Hematopoietic multipotent progenitor cell treated with erythropoietin and hydrocortisone succinate and interleukin-3 and kit ligand, for 17 days (in vitro differentiated cells): ENCODE measurements at regions not wholly inside any gene's neighbourhood (a gene's known extent, or its start where the extent isn't known, plus 50 kb on each side); places are given as distances from the start of the nearest gene placed in this dataset.

Experiments used
- DNase-seq: peaks from one replicate; pipeline ENCODE4 v3.0.0-alpha.2; 2015; ENCODE audit warnings: low spot score

DNA sequence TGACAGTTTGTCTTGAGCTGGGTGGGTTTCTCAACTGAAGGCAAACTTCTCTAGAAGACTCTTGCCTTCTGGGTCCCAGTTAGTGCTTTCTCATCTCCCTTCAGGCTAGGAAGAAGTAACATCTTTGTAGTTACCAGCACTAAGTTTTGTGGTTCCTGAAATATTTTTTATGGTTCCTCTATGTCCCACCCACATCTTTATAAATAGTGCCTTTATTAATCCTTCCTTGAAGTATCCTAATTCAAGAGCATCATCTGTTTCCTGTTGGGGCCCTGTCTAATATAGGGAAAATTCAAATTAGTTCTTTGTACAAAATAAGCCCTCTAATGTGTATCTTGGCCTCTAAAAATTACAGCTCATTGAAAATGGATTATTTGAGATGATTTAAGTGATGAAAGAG lies 147.4 kb upstream of the MAOA start:
- DNase-seq, result no peak

DNA sequence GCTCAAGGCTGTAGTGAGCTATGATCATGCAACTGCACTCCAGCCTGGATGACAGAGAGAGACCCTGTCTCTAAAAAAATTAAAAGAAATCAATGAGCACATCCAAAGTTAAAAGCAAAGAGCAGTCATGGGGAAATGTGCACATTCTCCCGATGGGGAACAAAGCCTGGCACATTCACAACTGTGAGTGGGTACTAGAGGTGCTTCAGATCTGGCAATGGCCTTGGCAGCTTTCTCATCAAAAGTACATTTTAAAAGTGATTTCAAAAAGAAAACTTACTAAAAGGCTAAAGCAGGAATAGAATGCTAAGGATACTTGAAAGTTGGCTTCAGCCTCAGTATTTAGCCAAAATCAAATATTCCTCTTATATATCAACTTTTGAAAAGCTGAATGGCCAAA lies 145.9 kb upstream of the MAOA start:
- no peak for DNase-seq

DNA sequence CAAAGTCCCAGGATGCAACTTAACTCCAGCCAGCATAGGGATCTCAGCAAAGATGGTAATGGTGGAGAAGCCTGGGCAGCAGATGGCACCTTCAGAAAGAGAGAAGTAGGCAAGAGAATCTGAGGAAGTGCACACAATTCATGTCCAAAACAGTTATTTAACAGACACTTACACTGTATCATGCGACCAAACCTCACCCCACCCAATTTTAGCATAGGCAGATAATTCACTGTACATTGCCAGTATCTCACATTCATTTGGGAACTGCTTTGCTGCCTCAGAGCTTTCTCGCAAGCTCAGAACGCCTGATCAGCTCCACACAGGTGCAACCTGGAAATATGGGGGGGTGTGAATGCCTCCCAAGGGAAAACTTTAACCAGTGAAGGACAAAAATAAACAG lies 143.0 kb upstream of the MAOA start:
- no peak for DNase-seq

DNA sequence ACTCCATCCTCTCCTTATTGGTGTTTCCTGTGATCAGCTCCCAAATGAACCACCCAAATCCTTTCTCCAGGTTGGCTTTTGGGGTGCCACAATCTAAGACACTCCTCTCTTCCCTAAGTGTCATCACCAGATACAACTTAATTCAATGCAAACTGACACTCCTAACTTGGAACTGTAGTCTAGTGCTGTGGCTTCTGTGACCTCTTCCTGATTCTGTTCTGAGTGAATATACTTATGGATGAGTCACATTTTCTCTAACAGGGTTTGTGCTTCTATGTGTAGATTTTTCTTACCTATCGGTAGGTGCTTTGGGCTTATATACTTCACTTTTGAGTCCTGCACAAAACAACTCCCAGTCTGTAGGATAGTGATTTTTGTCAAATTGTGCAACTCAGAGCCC lies 141.3 kb upstream of the MAOA start:
- no peak for DNase-seq

DNA sequence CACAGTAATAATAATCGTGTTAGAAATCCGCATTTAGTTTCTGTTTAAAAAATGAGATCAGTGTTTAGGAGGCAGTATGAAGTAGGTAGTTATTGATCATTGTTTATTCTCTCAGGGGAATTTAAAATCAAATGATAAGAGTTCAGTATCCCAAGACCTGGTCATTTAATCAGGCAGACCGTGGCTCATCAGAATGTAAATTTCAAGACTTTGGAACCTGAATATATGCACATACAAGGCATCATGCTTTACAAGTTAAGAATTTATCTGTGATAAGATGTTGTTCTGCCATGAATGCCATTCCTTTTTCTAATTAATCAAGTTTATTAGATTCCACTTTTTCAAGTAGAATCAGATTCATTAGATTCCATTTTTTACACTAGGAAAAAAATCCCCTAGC lies 133.5 kb upstream of the MAOA start:
- no peak for DNase-seq

DNA sequence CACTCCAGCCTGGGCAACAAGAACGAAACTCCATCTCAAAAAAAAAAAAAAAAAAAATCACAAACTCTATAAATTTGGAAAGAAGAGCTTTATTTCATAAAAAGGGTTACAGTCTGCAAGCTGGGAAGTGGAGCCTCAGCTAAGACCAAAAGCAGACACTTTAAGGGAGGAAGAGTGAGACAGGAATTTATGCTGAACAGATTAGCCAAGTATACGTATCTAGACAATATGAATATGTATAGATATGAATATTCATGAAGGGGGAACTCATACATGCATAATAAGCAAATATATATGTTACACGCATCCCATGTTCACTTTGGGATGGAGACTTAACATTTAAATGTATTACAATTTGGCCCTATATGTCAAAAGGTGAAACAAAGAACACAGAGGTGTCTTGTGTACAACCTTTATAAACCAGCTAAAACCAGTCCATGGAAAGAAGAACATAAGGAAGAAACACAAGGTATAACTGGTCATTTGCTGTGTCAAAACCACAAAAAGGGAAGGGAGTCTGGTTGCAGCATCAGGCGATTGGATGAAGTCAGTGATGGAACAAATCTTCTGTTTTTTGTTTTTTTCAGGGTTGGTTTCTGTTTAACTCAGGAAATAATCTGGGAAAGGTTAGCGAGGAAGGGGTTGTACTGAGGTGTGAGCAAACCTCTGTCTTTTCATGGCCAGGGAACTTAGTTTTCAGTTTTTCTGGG lies 130.0 kb upstream of the MAOA start:
- no peak for DNase-seq

DNA sequence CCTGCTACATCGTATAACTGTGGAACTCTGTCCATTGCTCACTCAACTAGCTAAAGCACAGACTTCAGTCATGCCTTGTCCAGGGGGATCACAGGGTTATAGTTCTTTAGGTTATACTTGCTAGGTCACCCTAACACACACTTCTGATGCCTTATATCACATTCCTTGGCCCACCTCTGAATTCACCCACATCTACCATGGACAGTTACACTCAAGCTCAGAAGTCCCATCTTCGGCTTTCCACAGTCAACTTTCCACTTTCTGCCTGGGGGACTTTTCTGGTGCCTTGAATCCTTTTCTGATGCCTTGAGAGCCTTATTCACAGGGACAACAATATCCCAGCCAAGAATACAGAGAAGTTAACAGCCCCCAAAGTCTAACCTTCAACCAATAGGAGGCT lies 129.2 kb upstream of the MAOA start:
- DNase-seq, result no peak

DNA sequence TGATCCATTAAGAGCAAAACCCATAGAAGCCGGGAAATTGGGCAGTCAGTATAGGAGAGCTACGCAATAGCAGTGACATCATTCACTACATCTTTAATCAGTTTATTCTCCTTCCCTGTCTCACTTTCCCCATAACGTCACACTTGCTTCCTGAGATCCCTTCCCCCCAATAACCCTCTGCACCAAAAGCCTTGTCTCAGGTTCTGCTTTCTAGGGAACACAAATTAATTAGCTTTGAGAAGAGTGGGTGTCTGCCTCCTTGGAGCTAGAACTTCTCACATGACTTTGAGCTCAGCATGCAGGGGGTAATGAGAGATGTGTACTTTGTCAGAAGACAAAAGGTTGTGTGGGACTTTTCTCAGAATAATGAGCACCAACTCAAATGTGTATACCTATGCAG lies 128.3 kb upstream of the MAOA start:
- no peak for DNase-seq

DNA sequence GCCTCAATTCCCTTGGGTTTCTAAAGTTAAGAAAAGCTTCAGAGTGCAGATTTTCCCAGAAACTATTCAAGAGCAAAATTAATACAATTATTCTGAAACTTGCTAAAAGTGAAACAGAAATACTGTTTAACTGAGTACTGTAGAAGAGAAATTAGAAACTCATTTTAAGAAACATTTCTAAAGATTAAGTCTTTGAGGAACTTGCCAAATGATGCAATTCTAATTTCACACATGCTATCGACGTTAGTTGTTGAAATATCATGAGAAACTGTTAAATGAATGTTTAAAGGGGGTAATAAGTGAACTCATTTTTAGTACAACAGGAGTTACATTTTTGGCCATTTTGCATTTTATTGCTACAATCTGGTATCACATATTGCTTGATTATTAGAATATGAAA lies 125.3 kb upstream of the MAOA start:
- no peak for DNase-seq

DNA sequence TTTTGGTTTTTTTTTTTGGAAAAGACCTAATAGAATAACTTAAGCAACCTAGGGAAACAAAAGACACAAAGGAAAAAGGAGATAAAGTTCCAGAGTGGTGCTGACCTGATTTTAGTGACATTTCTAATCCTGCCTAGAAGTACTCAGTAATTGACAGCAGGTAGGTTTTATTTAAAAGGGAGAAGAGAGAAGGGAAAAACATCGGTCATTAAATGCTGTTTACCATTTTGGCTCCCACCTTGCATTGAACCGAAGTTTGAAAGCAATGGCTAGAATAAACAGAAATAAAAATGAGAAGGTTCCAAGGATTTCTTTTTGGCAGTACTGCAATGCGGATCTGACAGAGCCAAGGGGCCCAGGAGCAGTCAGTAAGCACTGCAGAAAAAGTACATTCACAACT lies 115.8 kb upstream of the MAOA start:
- DNase-seq, result no peak

DNA sequence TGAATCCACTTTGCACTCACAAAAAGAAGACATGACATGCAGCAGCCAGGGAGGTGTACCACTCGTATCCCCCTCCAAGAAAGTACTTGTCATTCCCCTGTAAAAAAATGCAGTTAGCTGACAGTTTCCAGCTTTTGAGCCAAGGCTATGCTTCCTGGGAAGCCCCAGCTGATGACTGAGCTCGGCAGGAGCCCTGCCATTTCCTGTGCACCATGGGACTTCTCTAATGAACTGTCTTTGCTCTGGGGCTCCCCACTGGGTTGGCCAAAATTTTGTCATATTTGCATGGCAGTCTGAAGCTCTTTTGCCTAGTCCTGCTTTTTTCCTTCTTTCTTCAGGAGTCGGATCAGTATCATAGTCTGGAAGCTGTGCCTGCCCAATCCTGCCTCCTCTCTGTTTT lies 104.5 kb upstream of the MAOA start:
- DNase-seq, result no peak

DNA sequence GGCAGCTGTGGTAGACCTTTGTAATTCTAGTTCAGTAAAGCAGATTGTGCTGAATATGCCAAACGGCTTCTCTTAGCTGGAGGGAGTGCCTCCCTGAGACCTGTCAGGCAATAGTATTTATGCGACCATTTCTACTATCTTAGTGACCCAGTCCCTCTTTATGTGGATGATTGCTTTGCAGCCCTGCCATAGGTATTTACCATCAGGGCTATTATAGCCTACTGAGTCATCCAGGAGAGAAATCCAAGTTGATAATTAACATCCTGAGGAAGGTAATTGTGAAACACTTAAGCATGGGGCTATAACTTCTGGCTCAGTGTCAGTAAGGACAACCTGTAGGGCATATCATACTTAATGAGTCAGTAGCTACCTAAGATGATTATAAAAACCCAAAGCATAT lies 103.9 kb upstream of the MAOA start:
- no peak for DNase-seq

DNA sequence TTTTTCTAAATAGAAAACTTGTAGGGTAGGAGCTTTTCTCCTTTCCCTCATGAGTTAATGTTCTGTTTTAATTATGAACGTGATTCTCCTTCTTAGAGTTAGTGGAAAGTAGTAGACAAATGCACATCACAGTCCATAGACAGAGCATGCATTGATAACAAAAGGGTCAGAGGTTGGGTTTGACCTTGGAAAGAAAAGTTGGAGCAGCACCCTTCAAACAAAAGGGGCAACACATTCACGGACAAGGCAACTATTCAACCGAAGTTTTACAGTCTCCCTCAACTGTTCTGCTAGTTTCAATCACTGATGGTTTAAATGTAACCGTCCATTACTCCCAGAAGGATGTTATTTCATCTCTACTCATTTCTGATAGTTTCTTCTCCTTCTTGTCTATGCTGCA lies 103.4 kb upstream of the MAOA start:
- DNase-seq, result no peak

DNA sequence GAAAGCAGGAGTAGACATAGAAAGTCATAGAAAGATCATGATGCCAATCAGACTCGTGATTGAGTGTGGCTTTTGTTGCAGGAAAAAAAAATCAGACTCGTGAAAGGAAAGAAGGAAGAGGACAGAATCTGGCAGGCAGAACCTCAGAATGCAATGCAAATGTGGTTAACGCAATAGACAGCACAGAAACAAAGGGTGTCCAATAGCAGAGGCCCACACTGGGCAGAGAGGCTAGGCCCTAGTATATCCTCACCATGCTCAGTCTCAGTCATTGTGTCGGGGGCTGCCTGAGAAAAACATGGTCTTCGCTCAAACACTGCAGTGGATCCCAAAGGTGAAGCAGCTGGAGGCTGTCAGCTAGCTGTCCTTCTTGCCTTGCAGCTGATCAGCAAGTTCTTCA lies 102.8 kb upstream of the MAOA start:
- no peak for DNase-seq

DNA sequence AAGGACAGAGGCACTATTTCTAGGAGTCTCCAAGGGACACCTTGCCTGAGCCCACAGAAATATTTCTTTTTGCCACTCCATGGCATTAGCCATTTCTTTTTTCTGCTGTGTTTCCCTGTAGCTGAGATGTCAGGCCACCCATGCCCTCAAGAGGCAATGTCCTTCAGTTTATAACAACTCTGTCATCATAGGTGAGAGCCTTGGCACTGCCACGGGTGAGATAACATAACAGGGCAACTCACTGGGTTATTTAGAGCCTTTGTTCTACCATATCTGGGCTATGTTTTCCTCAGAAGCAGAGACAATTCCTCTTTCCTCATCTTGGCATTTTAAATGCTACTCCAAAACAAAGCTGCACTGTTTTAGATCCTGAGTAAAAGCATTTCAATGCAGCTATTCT lies 99.9 kb upstream of the MAOA start:
- DNase-seq, result no peak

DNA sequence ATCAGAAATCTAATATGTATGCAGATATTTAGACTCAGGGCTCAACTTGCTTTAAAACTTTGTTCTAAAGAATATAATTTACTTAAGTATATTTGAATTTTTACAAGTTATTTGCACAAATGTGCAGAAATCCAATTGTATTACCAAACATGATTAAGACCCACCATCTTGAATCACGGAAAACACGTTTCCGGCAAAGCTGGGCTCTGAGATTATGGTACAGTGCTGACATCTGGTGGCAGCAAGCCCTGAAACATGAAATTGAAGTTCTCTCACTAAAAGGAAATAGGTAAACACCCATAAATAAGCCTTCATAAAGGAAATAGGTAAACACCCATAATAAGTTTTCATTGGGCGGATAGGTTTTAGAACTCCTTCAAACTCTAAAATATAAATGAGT lies 98.3 kb upstream of the MAOA start:
- no peak for DNase-seq

DNA sequence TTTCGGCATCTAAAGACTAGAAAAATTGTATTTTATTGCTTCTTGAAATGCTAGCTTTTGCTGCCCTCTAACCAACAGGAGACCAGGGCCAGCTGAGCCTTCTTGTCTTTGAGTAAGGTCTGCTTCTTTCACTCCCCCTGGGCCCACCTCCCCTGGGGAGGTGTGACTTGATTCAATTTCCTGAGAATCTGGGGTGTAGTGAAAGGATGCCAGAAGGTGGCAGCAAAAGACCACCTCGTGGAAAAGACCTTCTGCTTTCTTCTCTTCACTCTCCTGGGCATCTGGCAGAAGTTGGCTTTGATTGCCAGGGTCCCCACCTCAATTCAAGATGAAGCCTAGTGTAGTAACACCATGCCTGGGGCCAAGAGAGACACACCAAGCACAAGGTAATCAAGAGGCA lies 96.5 kb upstream of the MAOA start:
- DNase-seq, result peak; percentile 4

DNA sequence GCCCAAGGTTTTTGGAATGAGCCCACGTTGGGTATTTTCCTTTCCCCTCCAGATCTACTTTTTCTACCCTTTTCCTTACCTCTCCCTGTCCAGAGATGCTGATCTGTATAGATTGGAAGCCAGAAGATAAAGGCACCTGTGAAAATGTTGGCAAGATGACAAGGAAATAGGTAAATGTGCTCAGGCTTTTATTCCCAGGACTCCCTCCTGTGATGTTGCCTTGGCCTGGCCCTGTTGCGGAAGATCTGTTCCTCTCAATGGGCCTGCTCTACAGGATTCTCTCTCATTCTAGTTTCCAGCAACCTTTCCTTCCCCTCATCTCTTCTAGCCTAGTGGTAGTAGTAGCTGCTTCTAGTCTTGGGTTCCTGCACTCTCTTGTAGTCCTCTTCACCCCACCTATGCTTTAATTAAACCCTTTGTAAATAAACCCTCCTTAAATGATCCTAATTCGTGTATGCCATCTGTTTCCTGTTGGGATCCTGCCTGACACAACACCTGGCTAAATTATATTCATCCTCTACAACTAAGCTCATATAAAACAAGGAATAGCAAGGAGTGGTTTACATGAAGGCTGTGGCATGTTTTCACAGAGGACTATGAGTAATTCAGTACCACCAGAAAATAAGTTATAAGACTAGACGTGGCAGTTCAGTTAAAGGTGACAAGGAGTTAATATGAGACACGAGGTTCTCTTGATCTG lies 95.7 kb upstream of the MAOA start:
- DNase-seq, result no peak

DNA sequence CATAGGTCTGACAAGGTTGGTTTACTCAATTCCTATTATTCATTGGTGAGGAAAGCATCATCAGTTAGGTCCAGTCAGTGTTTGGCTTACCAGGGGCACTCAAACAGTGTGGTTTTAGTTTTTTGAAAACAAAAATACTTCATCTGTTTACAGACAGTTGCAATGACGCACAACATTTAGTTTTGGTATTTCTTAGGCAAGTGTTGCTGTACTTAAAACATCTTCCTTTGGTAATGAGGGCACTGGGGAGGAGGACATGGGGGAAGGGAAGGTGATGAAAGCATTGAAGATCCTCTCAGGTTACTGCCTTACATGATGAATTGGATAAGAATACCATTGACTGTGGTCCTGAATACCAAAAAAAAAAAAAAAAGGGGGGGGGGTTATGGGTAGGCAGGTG lies 93.7 kb upstream of the MAOA start:
- DNase-seq, result no peak

DNA sequence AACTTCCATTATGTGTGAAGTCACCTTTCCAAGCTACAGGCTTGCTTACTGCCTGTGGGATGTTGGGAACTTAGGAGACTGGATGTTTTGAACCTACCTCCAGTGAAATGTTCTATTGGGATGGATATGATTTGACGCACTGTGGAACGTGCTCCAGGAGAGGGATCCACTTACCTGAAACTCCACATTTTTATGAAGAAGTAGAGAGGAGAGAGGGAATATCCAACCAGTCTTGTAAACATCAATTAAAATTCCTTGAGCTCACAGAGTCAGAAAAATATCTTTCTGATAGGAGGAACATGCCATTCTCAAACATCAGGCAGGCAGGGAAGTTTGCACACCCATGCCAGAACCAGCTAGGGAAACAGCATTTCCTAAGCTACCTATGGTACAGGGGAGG lies 91.1 kb upstream of the MAOA start:
- no peak for DNase-seq

DNA sequence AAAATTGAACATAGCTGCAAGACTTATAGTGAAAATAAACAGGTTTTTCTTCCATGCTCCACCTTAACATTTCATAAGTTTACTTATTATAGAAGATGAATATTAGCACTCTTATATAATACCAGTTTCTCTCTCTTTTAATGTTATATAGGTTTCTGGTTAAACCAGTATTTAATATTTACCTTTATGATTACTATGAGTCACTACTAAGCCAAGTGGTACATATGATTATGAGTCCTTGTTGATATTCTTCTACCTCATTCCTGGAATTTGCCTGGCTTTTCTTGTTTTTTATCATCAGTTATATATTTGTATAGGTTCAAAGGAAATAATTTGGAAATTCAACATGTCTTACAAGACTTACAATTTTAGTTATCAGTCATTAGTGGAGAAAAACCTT lies 89.9 kb upstream of the MAOA start:
- no peak for DNase-seq

DNA sequence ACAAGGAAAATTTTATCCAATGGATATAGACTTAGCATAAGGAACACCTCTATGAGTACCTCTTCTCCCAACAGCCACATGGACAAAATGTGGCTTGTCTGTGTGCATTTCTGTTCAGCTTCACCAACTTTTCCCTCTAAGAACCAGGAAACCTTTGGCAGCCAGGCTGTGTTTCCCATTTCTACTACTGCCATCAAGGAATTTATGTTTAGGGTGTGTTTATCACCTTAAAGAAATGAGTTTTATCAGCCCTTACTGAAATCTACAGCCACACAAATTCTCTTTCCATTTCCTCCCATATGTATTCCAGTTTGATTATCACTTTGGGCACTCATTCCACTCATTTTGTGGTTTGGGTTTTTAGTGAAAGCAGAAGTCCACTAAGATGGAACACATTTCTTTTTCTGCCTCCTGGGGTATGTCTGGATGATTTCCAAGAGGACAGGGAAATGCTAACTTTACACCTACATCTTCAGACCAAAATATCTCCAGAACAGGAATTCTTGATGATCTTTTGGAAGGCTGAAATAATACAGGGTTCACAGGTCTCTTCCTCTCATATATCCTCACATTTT lies 82.6 kb upstream of the MAOA start:
- no peak for DNase-seq

DNA sequence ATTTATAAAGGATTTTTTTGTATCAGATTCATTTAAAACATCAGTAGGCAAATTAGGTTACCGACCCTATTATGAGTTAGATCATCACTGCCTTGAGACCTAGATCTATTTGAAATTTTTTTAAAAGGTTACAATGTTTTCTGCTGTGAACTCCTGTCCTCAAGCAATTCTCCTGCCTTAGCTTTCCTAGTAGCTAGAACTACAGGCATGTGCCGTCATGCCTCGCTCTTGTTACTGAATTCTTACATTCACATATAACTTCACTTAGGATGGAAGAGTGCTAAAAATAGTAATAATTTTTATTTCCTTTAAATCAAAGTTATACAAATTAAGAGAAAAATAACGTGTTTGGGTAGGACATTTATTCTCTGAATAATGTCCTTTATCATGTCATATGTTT lies 75.5 kb upstream of the MAOA start:
- DNase-seq, result no peak

DNA sequence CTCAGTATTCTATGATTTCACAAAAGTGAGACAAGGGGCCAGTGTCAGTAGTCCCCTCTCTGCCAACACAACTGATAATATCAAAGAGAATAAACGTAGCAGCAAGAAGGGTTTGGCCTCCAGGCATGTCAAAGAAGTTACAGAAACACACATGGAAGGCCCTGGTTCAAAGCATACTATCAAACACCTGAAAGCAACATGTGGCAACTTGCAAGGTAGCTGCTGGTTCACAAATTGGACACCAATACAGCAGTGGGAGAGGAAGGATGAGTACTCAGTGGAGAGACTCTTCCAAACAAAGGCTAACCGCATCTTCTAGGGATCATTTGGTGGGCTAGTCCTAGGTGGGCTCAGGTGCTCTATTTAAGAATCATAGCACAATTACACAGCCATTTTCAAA lies 74.9 kb upstream of the MAOA start:
- DNase-seq, result no peak
